H1 (cell line): ENCODE measurements at regions not wholly inside any gene's neighbourhood (a gene's known extent, or its start where the extent isn't known, plus 50 kb on each side); places are given as distances from the start of the nearest gene placed in this dataset.

Source experiments
- CBX5 ChIP-seq: fragments of 300-800, 300-1000 bp; sonication (generic); IDR thresholded peaks from 2 replicates; pipeline ENCODE4 v1.7.1; 2016; ENCODE audit warnings: antibody characterized with exemption, low read length, low read depth
- CBX8 ChIP-seq: fragments of 300-800, 300-1000 bp; sonication (generic); IDR thresholded peaks from 2 replicates; pipeline ENCODE4 v1.7.1; 2016; ENCODE audit warnings: low read depth, low read length, borderline replicate concordance
- CHD1 ChIP-seq: IDR thresholded peaks from 2 replicates; pipeline ENCODE4 v1.6.1; 2012; ENCODE audit warnings: low read depth, low read length, improper control_type of control experiment
- EZH2 ChIP-seq: fragments of 200-600 bp; sonication (generic); IDR thresholded peaks from 2 replicates; pipeline ENCODE4 v1.7.1; 2012; ENCODE audit warnings: low read depth, mild to moderate bottlenecking, moderate library complexity, low read length, inconsistent platforms; ENCODE audit not compliant: severe bottlenecking
- SUZ12 ChIP-seq: fragments of 200-600 bp; sonication (generic); IDR thresholded peaks from 2 replicates; pipeline ENCODE4 v1.6.1; 2012; ENCODE audit warnings: mild to moderate bottlenecking, inconsistent platforms, low read length, moderate library complexity, mixed read lengths
- TCF12 ChIP-seq: IDR thresholded peaks from 2 replicates; pipeline ENCODE4 v1.6.1; 2011; ENCODE audit warnings: low read depth, mild to moderate bottlenecking, low read length
- TF ChIP-seq, protein P1 (sequence below), 3 experiments: IDR thresholded peaks; 1 replicate in 2 of 3; 2 replicates in 1 of 3; pipeline versions ENCODE4 v1.5.1 to v1.6.1; 2011; ENCODE audit warnings: low read length in 3 of 3, mild to moderate bottlenecking in 3 of 3, inconsistent platforms in 2 of 3, low read depth in 1 of 3, moderate library complexity in 1 of 3; ENCODE audit not compliant: insufficient read depth in 1 of 3; ENCODE audit errors: control extremely low read depth in 1 of 3

DNA sequence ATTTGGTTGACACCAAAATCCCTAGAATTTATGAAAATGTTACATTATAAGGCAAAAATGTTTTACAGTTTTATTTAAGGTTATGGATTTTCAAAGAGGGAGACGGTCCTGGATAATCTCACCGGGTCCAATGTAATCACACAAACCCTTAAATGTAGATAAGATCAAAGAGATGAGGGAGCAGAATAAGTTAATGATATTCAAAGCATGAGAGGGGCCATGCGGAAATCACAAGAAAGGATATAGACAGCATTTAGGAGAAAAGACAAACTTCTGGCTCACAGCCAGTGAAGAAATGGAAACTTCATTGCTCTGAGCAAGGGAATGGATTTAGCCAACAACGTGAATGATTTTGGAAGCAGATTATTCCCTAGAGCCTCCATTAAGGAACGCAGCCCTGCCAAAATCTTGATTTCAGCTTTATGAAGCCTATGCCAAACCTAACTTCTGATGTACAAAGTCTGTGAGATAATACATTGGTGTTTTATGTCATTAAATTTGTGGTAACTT lies 684.4 kb upstream of the GNPDA2 start (continued):
- TF ChIP-seq CBX5, result no peak
- TF ChIP-seq CBX8, result no peak
- TF ChIP-seq, protein P1, sequence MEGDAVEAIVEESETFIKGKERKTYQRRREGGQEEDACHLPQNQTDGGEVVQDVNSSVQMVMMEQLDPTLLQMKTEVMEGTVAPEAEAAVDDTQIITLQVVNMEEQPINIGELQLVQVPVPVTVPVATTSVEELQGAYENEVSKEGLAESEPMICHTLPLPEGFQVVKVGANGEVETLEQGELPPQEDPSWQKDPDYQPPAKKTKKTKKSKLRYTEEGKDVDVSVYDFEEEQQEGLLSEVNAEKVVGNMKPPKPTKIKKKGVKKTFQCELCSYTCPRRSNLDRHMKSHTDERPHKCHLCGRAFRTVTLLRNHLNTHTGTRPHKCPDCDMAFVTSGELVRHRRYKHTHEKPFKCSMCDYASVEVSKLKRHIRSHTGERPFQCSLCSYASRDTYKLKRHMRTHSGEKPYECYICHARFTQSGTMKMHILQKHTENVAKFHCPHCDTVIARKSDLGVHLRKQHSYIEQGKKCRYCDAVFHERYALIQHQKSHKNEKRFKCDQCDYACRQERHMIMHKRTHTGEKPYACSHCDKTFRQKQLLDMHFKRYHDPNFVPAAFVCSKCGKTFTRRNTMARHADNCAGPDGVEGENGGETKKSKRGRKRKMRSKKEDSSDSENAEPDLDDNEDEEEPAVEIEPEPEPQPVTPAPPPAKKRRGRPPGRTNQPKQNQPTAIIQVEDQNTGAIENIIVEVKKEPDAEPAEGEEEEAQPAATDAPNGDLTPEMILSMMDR (IDR thresholded peaks at IDR 0.05; ENCODE audit: control extremely low read depth in 1 of 3, insufficient read depth in 1 of 3, low read depth in 1 of 3, low read length in 3 of 3), result no peak
- TF ChIP-seq EZH2, result no peak
- no peak for TF ChIP-seq CHD1
- no peak for TF ChIP-seq TCF12
- no peak for TF ChIP-seq SUZ12
